Fibroblast of lung (primary cell): ENCODE measurements at regions not wholly inside any gene's neighbourhood (a gene's known extent, or its start where the extent isn't known, plus 50 kb on each side); places are given as distances from the start of the nearest gene placed in this dataset.

ENCODE experiments used
- EZH2 ChIP-seq: IDR thresholded peaks from 2 replicates; pipeline ENCODE4 v1.5.1; 2012; ENCODE audit warnings: low read length, control low read depth, mild to moderate bottlenecking; ENCODE audit errors: missing control alignments
- TF ChIP-seq, protein P1 (sequence below), 2 donors: IDR thresholded peaks in 1 of 2; conservative IDR thresholded peaks in 1 of 2; 1 replicate in 1 of 2; 2 replicates in 1 of 2; pipeline ENCODE4 v1.5.1; 2011 to 2012; ENCODE audit warnings: low read length in 2 of 2, control low read depth in 1 of 2, inconsistent platforms in 1 of 2, low read depth in 1 of 2, mild to moderate bottlenecking in 1 of 2

DNA sequence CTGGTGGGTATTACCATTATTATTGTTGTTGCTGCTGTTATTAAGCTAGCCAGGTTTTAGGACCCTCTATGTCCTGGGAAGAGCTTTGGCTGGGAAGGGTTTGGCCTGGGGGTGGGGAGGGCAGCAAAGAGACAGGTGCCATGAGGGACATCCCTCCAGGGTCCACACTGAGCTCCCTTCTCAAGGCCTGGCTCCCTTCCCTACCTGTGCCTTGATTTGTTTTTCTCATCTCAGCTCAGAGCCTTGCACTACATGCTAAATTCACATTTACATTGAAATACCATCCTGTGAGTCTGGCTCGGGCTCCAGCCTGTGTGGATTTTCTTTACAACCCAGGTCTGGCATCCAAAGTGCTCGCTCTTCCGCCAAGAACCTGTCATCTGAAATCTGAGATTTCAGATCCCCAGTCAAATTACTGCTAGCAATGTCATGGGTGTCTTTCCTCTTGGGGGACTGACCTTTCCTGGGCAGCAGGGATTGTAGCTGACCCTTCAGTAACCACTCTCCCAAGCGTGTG lies 536.3 kb downstream of the PTPRU start:
- TF ChIP-seq EZH2, result no peak
- TF ChIP-seq, protein P1, sequence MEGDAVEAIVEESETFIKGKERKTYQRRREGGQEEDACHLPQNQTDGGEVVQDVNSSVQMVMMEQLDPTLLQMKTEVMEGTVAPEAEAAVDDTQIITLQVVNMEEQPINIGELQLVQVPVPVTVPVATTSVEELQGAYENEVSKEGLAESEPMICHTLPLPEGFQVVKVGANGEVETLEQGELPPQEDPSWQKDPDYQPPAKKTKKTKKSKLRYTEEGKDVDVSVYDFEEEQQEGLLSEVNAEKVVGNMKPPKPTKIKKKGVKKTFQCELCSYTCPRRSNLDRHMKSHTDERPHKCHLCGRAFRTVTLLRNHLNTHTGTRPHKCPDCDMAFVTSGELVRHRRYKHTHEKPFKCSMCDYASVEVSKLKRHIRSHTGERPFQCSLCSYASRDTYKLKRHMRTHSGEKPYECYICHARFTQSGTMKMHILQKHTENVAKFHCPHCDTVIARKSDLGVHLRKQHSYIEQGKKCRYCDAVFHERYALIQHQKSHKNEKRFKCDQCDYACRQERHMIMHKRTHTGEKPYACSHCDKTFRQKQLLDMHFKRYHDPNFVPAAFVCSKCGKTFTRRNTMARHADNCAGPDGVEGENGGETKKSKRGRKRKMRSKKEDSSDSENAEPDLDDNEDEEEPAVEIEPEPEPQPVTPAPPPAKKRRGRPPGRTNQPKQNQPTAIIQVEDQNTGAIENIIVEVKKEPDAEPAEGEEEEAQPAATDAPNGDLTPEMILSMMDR (conservative IDR thresholded peaks at IDR 0.05 in 1 of 2, IDR thresholded peaks at IDR 0.05 in 1 of 2; ENCODE audit: low read depth in 1 of 2, low read length in 2 of 2), result no peak
